DOHH2 (cell line): ENCODE measurements at regions not wholly inside any gene's neighbourhood (a gene's known extent, or its start where the extent isn't known, plus 50 kb on each side); places are given as distances from the start of the nearest gene placed in this dataset.

Source experiments
- EZH2phosphoT487 ChIP-seq: fragments of 200-600 bp; sonication (generic); IDR thresholded peaks from 2 replicates; pipeline ENCODE4 v1.6.1; 2017; ENCODE audit warnings: borderline replicate concordance, mild to moderate bottlenecking, antibody characterized with exemption, low read length, moderate library complexity, mixed read lengths
- TF ChIP-seq, protein P1 (sequence below): fragments of 200-600 bp; sonication (generic); IDR thresholded peaks from one replicate; pipeline ENCODE4 v1.5.1; 2014; ENCODE audit warnings: antibody characterized with exemption, mild to moderate bottlenecking, low read depth, low read length; ENCODE audit not compliant: poor library complexity, severe bottlenecking

DNA sequence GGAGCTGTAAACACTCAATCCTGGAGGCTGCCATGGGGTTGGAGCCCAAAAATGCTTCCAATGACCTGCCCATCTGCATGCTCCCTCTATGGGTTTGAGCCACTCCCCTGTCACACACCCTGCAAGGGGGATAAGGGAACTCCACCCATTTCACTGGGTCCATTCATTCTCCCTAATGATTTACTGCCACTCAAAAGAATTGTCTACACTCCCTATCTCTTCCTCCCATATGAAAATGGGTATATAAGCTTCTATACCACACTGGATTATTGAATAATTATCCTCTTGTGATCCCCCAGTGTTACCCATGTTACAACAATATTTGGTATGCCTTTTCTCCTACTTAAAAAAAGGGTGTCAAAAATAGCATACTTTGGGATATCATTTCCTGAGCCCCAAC lies 260.8 kb upstream of the CCDC196 start:
- TF ChIP-seq, protein P1, sequence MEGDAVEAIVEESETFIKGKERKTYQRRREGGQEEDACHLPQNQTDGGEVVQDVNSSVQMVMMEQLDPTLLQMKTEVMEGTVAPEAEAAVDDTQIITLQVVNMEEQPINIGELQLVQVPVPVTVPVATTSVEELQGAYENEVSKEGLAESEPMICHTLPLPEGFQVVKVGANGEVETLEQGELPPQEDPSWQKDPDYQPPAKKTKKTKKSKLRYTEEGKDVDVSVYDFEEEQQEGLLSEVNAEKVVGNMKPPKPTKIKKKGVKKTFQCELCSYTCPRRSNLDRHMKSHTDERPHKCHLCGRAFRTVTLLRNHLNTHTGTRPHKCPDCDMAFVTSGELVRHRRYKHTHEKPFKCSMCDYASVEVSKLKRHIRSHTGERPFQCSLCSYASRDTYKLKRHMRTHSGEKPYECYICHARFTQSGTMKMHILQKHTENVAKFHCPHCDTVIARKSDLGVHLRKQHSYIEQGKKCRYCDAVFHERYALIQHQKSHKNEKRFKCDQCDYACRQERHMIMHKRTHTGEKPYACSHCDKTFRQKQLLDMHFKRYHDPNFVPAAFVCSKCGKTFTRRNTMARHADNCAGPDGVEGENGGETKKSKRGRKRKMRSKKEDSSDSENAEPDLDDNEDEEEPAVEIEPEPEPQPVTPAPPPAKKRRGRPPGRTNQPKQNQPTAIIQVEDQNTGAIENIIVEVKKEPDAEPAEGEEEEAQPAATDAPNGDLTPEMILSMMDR = no peak
- TF ChIP-seq EZH2phosphoT487 = no peak
